ENCODE measurements at regions not wholly inside any gene's neighbourhood (a gene's known extent, or its start where the extent isn't known, plus 50 kb on each side); places are given as distances from the start of the nearest gene placed in this dataset.

DNA sequence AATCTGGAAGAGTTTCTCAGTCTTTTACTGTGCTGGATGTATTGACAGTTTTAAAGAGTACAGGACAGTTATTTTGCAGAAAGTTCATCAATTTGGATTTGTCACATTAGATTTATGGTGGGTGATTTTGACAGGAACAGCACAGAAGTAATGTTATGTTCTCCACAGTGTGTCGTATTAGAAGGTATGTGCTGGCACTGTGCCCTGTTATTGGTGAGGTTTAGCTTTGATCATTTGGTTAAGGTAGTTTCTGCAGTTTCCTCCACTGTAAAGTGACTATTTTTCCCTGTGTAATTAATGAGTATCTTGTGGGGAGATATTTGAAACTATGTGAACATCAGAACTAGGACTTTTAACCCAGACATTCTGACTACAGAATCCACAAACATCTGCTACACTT is 308.5 kb upstream of the TBX3 start:
- FAIRE-seq (no peak), DNase-seq (ENCODE audit: low read depth, low spot score) (no peak)
- H3K36me3 ChIP-seq (ENCODE audit: control insufficient read depth in 2 of 2, extremely low read depth in 1 of 2, insufficient read depth in 2 of 2, low read length in 2 of 2) = no peaks in the 10 kb centered on the region
- H4K20me1 ChIP-seq (replicated peaks; ENCODE audit: control insufficient read depth, extremely low read depth, insufficient read depth, low read length) = no peaks in the 10 kb centered on the region
- no peaks in the 10 kb centered on the region for H3K4me1 ChIP-seq (ENCODE audit: control insufficient read depth, extremely low read depth, insufficient read depth, low read length)
- no peak overlapping the region for H3K27ac ChIP-seq (ENCODE audit: insufficient read depth, low read depth, low read length)
- H3K79me2 ChIP-seq (ENCODE audit: control insufficient read depth, insufficient read depth, low read length) = no peaks in the 10 kb centered on the region
- no peaks in the 10 kb centered on the region for H3K27me3 ChIP-seq (ENCODE audit: control insufficient read depth in 2 of 2, insufficient read depth in 2 of 2, low read length in 2 of 2)
- TF ChIP-seq CTCF (IDR thresholded peaks at IDR 0.05; ENCODE audit: extremely low read depth in 1 of 2, insufficient read depth in 1 of 2, low read depth in 1 of 2, low read length in 2 of 2) (no peak), POLR2A (IDR thresholded peaks at IDR 0.05; ENCODE audit: low read depth, low read length) (no peak), JUN (IDR thresholded peaks at IDR 0.05; ENCODE audit: borderline replicate concordance, insufficient read depth, insufficient read length, low read depth) (no peak), MYC (IDR thresholded peaks at IDR 0.05; ENCODE audit: low read depth, low read length) (no peak), EZH2 (IDR thresholded peaks at IDR 0.05; ENCODE audit: borderline replicate concordance, low read depth, low read length, severe bottlenecking) (no peak), FOS (IDR thresholded peaks at IDR 0.05; ENCODE audit: borderline replicate concordance, insufficient read depth, low read length) (no peak), POLR2AphosphoS5 (IDR thresholded peaks at IDR 0.05; ENCODE audit: insufficient read depth, low read depth, low read length) (no peak), GATA2 (IDR thresholded peaks at IDR 0.05; ENCODE audit: insufficient read depth, insufficient read length, low read depth, low read length) (no peak)
- TF ChIP-seq, protein P1, sequence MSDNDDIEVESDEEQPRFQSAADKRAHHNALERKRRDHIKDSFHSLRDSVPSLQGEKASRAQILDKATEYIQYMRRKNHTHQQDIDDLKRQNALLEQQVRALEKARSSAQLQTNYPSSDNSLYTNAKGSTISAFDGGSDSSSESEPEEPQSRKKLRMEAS (IDR thresholded peaks at IDR 0.05; ENCODE audit: insufficient read depth, insufficient read length) = no peak
- H3K9ac ChIP-seq (replicated peaks; ENCODE audit: extremely low read depth, insufficient read depth, low read length) = no peak overlapping the region
- H3K4me2 ChIP-seq (ENCODE audit: insufficient read depth, low read length) = no peak overlapping the region
- ChIA-PET CTCF (no interaction called here), POLR2A (no interaction called here)
- no peak overlapping the region for H2AFZ ChIP-seq (ENCODE audit: low read depth, low read length)
- no TSS peak for BruUV-seq (replicated peaks)
- peaks cover 7% of the 10 kb centered on the region for H3K9me3 ChIP-seq (replicated peaks; ENCODE audit: control insufficient read depth, insufficient read depth, low read length)
- H3K4me3 ChIP-seq (replicated peaks in 1 of 3; ENCODE audit: insufficient read depth in 1 of 3, low read depth in 1 of 3, low read length in 3 of 3) = no peak overlapping the region
- no peaks in the 10 kb centered on the region for H3K9me1 ChIP-seq (replicated peaks; ENCODE audit: control insufficient read depth, extremely low read depth, insufficient read depth, low read length)
- intact Hi-C loops (cut with micrococcal nuclease) = no loop called here
- dilution Hi-C loops (cut with MboI; ENCODE audit: extremely low pct_ligation_motif_present, low sequenced_read_pairs) = no loop called here

All from endothelial cell of umbilical vein (primary cell).